ENCODE measurements at regions not wholly inside any gene's neighbourhood (a gene's known extent, or its start where the extent isn't known, plus 50 kb on each side); places are given as distances from the start of the nearest gene placed in this dataset.

DNA sequence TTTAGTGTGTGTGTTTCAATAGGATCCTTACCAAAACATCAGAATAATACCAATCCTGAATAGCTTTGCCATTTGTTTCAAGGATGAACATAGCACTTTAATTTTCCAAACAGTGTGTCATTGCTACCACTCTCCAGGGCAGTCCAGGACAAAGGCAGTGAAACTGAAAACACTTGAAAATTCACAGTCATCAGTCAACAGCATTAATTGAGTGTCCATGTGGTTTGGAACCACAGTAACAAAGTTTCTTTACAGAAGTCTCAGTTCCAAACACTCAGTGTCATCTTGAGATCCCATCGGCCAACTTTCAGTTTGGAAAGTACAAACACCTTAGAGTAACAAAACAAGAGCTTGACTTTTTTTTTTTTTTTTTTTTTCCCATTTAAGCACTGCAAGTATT, 228.4 kb upstream of the SOX5 start:
- Mint-ChIP-seq H3K36me3 (ENCODE audit: low read depth, unreplicated experiment) (no peaks in the 10 kb centered on the region), H3K4me1 (ENCODE audit: low read depth, unreplicated experiment) (no peaks in the 10 kb centered on the region), H3K4me3 (ENCODE audit: unreplicated experiment) (no peak overlapping the region), H3K27ac (ENCODE audit: unreplicated experiment) (no peak overlapping the region), H3K27me3 (ENCODE audit: low read depth, unreplicated experiment) (no peaks in the 10 kb centered on the region), H3K9me3 (ENCODE audit: unreplicated experiment) (no peaks in the 10 kb centered on the region)
- no peaks in the 10 kb centered on the region for H3K36me3 ChIP-seq (ENCODE audit: insufficient read depth, low read length)
- no peak overlapping the region for H3K4me2 ChIP-seq (ENCODE audit: low read length)
- DNase-seq (ENCODE audit: low read depth) = no peak
- H3K9ac ChIP-seq (ENCODE audit: low read length) = no peak overlapping the region
- no peaks in the 10 kb centered on the region for H3K27me3 ChIP-seq (ENCODE audit: insufficient read depth, low read length)
- no peak for FAIRE-seq
- H3K9me3 ChIP-seq (ENCODE audit: insufficient read depth, low read depth, low read length) = no peaks in the 10 kb centered on the region
- H3K79me2 ChIP-seq (ENCODE audit: insufficient read depth, low read length) = no peaks in the 10 kb centered on the region
- no peaks in the 10 kb centered on the region for H3K4me1 ChIP-seq (ENCODE audit: insufficient read depth, low read length)
- no peak overlapping the region for H3K4me3 ChIP-seq (ENCODE audit: insufficient read depth, low read depth, low read length)
- no peak overlapping the region for H3K27ac ChIP-seq (ENCODE audit: low read depth, low read length)
- TF ChIP-seq EZH2 (IDR thresholded peaks at IDR 0.05; ENCODE audit: insufficient read depth, low read length) (no peak), CTCF (IDR thresholded peaks at IDR 0.05; ENCODE audit: insufficient read depth, low read depth, low read length) (no peak)
- no peak overlapping the region for H2AFZ ChIP-seq (ENCODE audit: low read depth, low read length)
- H4K20me1 ChIP-seq (ENCODE audit: insufficient read depth, low read length) = no peaks in the 10 kb centered on the region

DNA sequence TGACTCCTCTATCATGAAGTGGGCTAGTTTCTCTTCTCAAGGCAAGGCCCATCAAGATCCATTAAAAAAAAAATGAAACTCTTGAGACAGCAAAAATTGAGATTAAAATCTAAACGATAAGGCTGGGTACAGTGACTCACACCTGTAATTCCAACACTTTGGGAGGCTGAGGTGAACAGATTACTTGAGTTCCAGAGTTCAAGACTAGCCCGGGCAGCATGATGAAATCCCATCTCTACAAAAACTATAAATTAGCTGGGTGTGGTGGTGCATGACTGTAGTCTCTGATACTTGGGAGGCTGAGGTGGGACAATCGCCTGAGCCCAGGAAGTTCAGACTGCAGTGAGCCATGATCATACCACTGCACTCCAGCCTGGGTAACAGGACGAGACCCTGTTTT, 226.5 kb upstream of the SOX5 start:
- no peak overlapping the region for H3K4me3 ChIP-seq (ENCODE audit: insufficient read depth, low read depth, low read length)
- FAIRE-seq (no peak), DNase-seq (ENCODE audit: low read depth) (no peak)
- no peak overlapping the region for H3K9ac ChIP-seq (ENCODE audit: low read length)
- H3K9me3 ChIP-seq (ENCODE audit: insufficient read depth, low read depth, low read length) = no peaks in the 10 kb centered on the region
- Mint-ChIP-seq H3K4me1 (ENCODE audit: low read depth, unreplicated experiment) (no peaks in the 10 kb centered on the region), H3K36me3 (ENCODE audit: low read depth, unreplicated experiment) (no peaks in the 10 kb centered on the region), H3K27ac (ENCODE audit: unreplicated experiment) (no peak overlapping the region), H3K9me3 (ENCODE audit: unreplicated experiment) (peaks cover 2% of the 10 kb centered on the region), H3K4me3 (ENCODE audit: unreplicated experiment) (no peak overlapping the region), H3K27me3 (ENCODE audit: low read depth, unreplicated experiment) (no peaks in the 10 kb centered on the region)
- H3K27me3 ChIP-seq (ENCODE audit: insufficient read depth, low read length) = no peaks in the 10 kb centered on the region
- no peak overlapping the region for H3K27ac ChIP-seq (ENCODE audit: low read depth, low read length)
- no peaks in the 10 kb centered on the region for H3K36me3 ChIP-seq (ENCODE audit: insufficient read depth, low read length)
- no peak overlapping the region for H3K4me2 ChIP-seq (ENCODE audit: low read length)
- H3K4me1 ChIP-seq (ENCODE audit: insufficient read depth, low read length) = no peaks in the 10 kb centered on the region
- TF ChIP-seq EZH2 (IDR thresholded peaks at IDR 0.05; ENCODE audit: insufficient read depth, low read length) (no peak), CTCF (IDR thresholded peaks at IDR 0.05; ENCODE audit: insufficient read depth, low read depth, low read length) (no peak)
- no peaks in the 10 kb centered on the region for H4K20me1 ChIP-seq (ENCODE audit: insufficient read depth, low read length)
- H3K79me2 ChIP-seq (ENCODE audit: insufficient read depth, low read length) = no peaks in the 10 kb centered on the region
- H2AFZ ChIP-seq (ENCODE audit: low read depth, low read length) = no peak overlapping the region

- Histone ChIP-seq H3K27me3 (ENCODE audit: insufficient read depth, low read length) (no peaks in the 10 kb centered on the region), H4K20me1 (ENCODE audit: insufficient read depth, low read length) (no peaks in the 10 kb centered on the region), H3K79me2 (ENCODE audit: insufficient read depth, low read length) (no peaks in the 10 kb centered on the region), H3K9ac (ENCODE audit: low read length) (no peak overlapping the region), H2AFZ (ENCODE audit: low read depth, low read length) (no peak overlapping the region), H3K27ac (ENCODE audit: low read depth, low read length) (no peak overlapping the region), H3K4me2 (ENCODE audit: low read length) (no peak overlapping the region), H3K9me3 (ENCODE audit: insufficient read depth, low read depth, low read length) (no peaks in the 10 kb centered on the region), H3K4me3 (ENCODE audit: insufficient read depth, low read depth, low read length) (no peak overlapping the region), H3K4me1 (ENCODE audit: insufficient read depth, low read length) (no peaks in the 10 kb centered on the region), H3K36me3 (ENCODE audit: insufficient read depth, low read length) (no peaks in the 10 kb centered on the region)
- Mint-ChIP-seq H3K27ac (ENCODE audit: unreplicated experiment) (no peak overlapping the region), H3K27me3 (ENCODE audit: low read depth, unreplicated experiment) (no peaks in the 10 kb centered on the region), H3K9me3 (ENCODE audit: unreplicated experiment) (peaks cover 2% of the 10 kb centered on the region), H3K36me3 (ENCODE audit: low read depth, unreplicated experiment) (no peaks in the 10 kb centered on the region), H3K4me1 (ENCODE audit: low read depth, unreplicated experiment) (no peaks in the 10 kb centered on the region), H3K4me3 (ENCODE audit: unreplicated experiment) (no peak overlapping the region)
- FAIRE-seq = no peak
- TF ChIP-seq CTCF (IDR thresholded peaks at IDR 0.05; ENCODE audit: insufficient read depth, low read depth, low read length) = no peak
- no peak for TF ChIP-seq EZH2 (IDR thresholded peaks at IDR 0.05; ENCODE audit: insufficient read depth, low read length)
- DNase-seq (ENCODE audit: low read depth) = no peak
Observed at GRCh38 chr12:24175284-24175683, 225.8 kb upstream of the SOX5 start.
